ENCODE measurements at regions not wholly inside any gene's neighbourhood (a gene's known extent, or its start where the extent isn't known, plus 50 kb on each side); places are given as distances from the start of the nearest gene placed in this dataset.

- TF ChIP-seq, protein P1, sequence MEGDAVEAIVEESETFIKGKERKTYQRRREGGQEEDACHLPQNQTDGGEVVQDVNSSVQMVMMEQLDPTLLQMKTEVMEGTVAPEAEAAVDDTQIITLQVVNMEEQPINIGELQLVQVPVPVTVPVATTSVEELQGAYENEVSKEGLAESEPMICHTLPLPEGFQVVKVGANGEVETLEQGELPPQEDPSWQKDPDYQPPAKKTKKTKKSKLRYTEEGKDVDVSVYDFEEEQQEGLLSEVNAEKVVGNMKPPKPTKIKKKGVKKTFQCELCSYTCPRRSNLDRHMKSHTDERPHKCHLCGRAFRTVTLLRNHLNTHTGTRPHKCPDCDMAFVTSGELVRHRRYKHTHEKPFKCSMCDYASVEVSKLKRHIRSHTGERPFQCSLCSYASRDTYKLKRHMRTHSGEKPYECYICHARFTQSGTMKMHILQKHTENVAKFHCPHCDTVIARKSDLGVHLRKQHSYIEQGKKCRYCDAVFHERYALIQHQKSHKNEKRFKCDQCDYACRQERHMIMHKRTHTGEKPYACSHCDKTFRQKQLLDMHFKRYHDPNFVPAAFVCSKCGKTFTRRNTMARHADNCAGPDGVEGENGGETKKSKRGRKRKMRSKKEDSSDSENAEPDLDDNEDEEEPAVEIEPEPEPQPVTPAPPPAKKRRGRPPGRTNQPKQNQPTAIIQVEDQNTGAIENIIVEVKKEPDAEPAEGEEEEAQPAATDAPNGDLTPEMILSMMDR (IDR thresholded peaks at IDR 0.05), result peak in 1 of 6 experiments; percentile 17
- no peak for TF ChIP-seq POLR2A (IDR thresholded peaks at IDR 0.05)
Measured at GRCh38 chr7:155886391-155887173, 74.3 kb upstream of the SHH start.

Measured in thyroid gland (tissue), 4 donors.